MM.1S (cell line): ENCODE measurements at regions not wholly inside any gene's neighbourhood (a gene's known extent, or its start where the extent isn't known, plus 50 kb on each side); places are given as distances from the start of the nearest gene placed in this dataset.
"Not testable (repeated sequence)": the region's sequence is repeated elsewhere in the genome, so short reads cannot be mapped to it uniquely, and the experiment has no call there.

Source experiments
- DNase-seq: peaks from one replicate; pipeline ENCODE4 v3.0.0-alpha.2; 2015
- H2AFZ ChIP-seq: fragments of 300-600 bp; sonication (generic); 2 replicates; pipeline ENCODE4 v1.6.0; 2016; ENCODE audit warnings: antibody characterized with exemption, low read length
- H3F3A ChIP-seq: fragments of 300-600 bp; sonication (generic); 2 replicates; pipeline ENCODE4 v1.6.1; 2016; ENCODE audit warnings: mild to moderate bottlenecking, antibody characterized with exemption, low read length, moderate library complexity, mixed read lengths; ENCODE audit not compliant: insufficient read depth
- H3K27ac ChIP-seq: fragments of 300-600 bp; sonication (generic); 2 replicates; pipeline ENCODE4 v1.5.1; 2016; ENCODE audit warnings: mild to moderate bottlenecking, low read length
- H3K27me3 ChIP-seq: fragments of 300-600 bp; sonication (generic); replicated peaks from 2 replicates; pipeline ENCODE4 v1.6.0; 2016; ENCODE audit warnings: low read length; ENCODE audit not compliant: insufficient read depth
- H3K36me3 ChIP-seq: fragments of 300-600 bp; sonication (generic); replicated peaks from 2 replicates; pipeline ENCODE4 v1.6.1; 2016; ENCODE audit warnings: mild to moderate bottlenecking, low read length, mixed read lengths; ENCODE audit not compliant: insufficient read depth
- H3K4me1 ChIP-seq: fragments of 300-600 bp; sonication (generic); 2 replicates; pipeline ENCODE4 v1.6.1; 2016; ENCODE audit warnings: low read length, mixed read lengths
- H3K4me2 ChIP-seq: fragments of 300-600 bp; sonication (generic); 2 replicates; pipeline ENCODE4 v1.6.0; 2016; ENCODE audit warnings: low read depth, low read length
- H3K4me3 ChIP-seq: fragments of 300-600 bp; sonication (generic); 2 replicates; pipeline ENCODE4 v1.5.1; 2016; ENCODE audit warnings: low read length, mixed read lengths
- H3K79me2 ChIP-seq: fragments of 300-600 bp; sonication (generic); 2 replicates; pipeline ENCODE4 v1.6.1; 2016; ENCODE audit warnings: mixed run types, low read length, mixed read lengths
- H3K9ac ChIP-seq: fragments of 300-600 bp; sonication (generic); 2 replicates; pipeline ENCODE4 v1.6.1; 2016; ENCODE audit warnings: low read length, mixed read lengths
- H3K9me2 ChIP-seq: fragments of 300-600 bp; sonication (generic); replicated peaks from 2 replicates; pipeline ENCODE4 v1.6.1; 2016; ENCODE audit warnings: mild to moderate bottlenecking, low read length, mixed read lengths; ENCODE audit not compliant: insufficient read depth
- H3K9me3 ChIP-seq: fragments of 300-600 bp; sonication (generic); replicated peaks from 2 replicates; pipeline ENCODE4 v1.6.1; 2016; ENCODE audit warnings: mild to moderate bottlenecking, low read length, mixed read lengths; ENCODE audit not compliant: insufficient read depth
- H4K20me1 ChIP-seq: fragments of 300-600 bp; sonication (generic); 2 replicates; pipeline ENCODE4 v1.6.1; 2016; ENCODE audit warnings: mild to moderate bottlenecking, low read length, moderate library complexity, mixed read lengths; ENCODE audit not compliant: insufficient read depth
- EZH2 ChIP-seq: fragments of 300-600 bp; sonication (generic); optimal IDR thresholded peaks from 2 replicates; pipeline ENCODE3; 2017; ENCODE audit warnings: low read depth, mild to moderate bottlenecking, antibody characterized with exemption, low read length, mixed read lengths
- EZH2phosphoT487 ChIP-seq: fragments of 300-600 bp; sonication (generic); IDR thresholded peaks from 2 replicates; pipeline ENCODE4 v1.6.1; 2018; ENCODE audit warnings: antibody characterized with exemption, low read length
- TF ChIP-seq, protein P1 (sequence below): fragments of 300-600 bp; sonication (generic); IDR thresholded peaks from 2 replicates; pipeline ENCODE4 v1.5.1; 2016; ENCODE audit warnings: antibody characterized with exemption, low read length, mixed read lengths

- no peak for TF ChIP-seq EZH2
- TF ChIP-seq, protein P1, sequence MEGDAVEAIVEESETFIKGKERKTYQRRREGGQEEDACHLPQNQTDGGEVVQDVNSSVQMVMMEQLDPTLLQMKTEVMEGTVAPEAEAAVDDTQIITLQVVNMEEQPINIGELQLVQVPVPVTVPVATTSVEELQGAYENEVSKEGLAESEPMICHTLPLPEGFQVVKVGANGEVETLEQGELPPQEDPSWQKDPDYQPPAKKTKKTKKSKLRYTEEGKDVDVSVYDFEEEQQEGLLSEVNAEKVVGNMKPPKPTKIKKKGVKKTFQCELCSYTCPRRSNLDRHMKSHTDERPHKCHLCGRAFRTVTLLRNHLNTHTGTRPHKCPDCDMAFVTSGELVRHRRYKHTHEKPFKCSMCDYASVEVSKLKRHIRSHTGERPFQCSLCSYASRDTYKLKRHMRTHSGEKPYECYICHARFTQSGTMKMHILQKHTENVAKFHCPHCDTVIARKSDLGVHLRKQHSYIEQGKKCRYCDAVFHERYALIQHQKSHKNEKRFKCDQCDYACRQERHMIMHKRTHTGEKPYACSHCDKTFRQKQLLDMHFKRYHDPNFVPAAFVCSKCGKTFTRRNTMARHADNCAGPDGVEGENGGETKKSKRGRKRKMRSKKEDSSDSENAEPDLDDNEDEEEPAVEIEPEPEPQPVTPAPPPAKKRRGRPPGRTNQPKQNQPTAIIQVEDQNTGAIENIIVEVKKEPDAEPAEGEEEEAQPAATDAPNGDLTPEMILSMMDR: no peak
- TF ChIP-seq EZH2phosphoT487: no peak
- Histone ChIP-seq H3K36me3 (no peaks in the 10 kb centered on the region), H4K20me1 (no peaks in the 10 kb centered on the region), H3K9me3 (no peaks in the 10 kb centered on the region; the same call in 1 of the 2 replicates), H3K4me1 (no peaks in the 10 kb centered on the region), H3K9ac (no peak overlapping the region), H3K4me3 (no peak overlapping the region), H3K4me2 (no peak overlapping the region), H3F3A (no peaks in the 10 kb centered on the region), H3K79me2 (no peaks in the 10 kb centered on the region), H3K27me3 (no peaks in the 10 kb centered on the region; the same call in 1 of the 2 replicates), H3K9me2 (no peaks in the 10 kb centered on the region), H2AFZ (no peak overlapping the region), H3K27ac (no peak overlapping the region)
- no peak for DNase-seq
Measured at GRCh38 chr10:125591886-125592285, 91.1 kb downstream of the TEX36 start.

DNA sequence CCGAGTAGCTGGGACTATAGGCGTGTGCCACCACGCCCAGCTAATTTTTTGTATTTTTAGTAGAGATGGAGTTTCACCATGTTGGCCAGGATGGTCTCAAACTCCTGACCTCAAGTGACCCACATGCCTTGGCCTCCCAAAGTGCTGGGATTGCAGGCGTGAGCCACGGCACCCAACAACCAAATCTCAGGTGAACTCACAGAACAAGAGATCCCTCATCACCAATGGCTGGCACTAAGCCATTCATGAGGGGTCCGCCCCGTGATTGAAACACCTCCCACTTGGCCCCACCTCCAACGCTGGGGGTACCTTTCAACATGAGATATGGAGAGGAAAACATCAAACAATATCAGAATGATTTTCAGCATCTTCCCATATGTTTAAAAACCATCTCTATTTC, 94.2 kb downstream of the TEX36 start:
- H3K27ac ChIP-seq, H3K79me2 ChIP-seq, H4K20me1 ChIP-seq, H3K4me2 ChIP-seq, H3K36me3 ChIP-seq, H3K27me3 ChIP-seq, H3K4me3 ChIP-seq, DNase-seq, H3F3A ChIP-seq, H3K4me1 ChIP-seq, H3K9me2 ChIP-seq, H3K9ac ChIP-seq, H2AFZ ChIP-seq, H3K9me3 ChIP-seq: not testable (repeated sequence)

DNA sequence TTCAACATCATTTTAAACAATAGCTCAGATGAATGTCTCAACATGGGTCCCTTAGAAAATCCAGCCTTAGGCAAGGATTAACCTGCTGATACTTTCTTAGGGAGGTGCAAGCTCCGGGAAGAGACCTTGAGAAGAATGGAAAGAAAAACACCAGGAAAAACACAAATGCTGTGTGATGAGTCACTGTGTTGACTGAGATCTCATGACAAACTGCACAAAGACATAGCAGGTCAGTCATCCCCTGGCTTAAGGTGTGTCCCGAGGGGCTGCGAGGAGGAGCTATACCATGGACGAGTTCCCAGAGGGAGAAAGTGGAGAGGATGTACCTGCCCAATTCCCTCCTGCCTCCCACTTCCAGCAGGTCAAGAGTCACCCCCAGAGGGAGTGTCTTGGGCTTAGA, 98.0 kb downstream of the TEX36 start:
- H3K9me3 ChIP-seq: no peaks in the 10 kb centered on the region
- no peaks in the 10 kb centered on the region for H3K9me2 ChIP-seq
- DNase-seq: no peak

DNA sequence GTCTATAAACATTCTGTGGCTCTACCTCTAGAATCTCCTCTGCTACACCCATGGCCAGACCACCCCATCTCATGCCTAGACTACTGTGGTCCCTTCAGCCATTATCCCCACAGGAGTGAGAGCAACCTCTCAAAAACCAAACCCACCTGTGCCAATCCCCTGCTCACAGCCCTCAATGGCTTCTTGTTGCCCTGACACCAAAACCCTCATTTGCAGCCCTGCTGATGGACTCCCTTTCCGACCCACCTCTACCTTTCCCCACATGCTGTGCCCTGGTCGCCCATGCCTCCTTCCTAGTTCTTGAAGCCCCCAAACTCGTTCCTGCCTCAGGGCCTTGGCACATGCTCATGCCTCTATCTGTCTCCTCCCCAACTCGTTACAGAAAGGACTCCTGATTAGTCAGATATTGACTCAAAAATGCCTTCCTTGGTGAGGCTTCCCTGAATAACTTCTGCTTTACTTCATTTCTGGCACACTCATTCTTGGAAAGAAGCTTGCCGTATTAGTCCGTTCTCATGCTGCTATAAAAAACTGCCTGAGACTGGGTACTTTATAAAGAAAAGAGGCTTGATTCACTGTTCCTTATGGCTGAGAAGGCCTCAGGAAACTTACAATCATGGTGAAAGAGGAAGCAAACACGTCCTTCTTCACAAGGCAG, 104.2 kb downstream of the TEX36 start:
- H3K36me3 ChIP-seq: no peaks in the 10 kb centered on the region
- TF ChIP-seq, protein P1: no peak
- TF ChIP-seq EZH2phosphoT487 (no peak), EZH2 (no peak)

More for the DNA sequence above, 98.0 kb downstream of the TEX36 start:
- H3K36me3 ChIP-seq: no peaks in the 10 kb centered on the region
- peaks cover 5% of the 10 kb centered on the region; the same call in 1 of the 2 replicates for H3K27me3 ChIP-seq
- no peak overlapping the region for H3K9ac ChIP-seq
- H3K4me2 ChIP-seq: no peak overlapping the region
- TF ChIP-seq EZH2 (no peak), EZH2phosphoT487 (no peak)
- TF ChIP-seq, protein P1: no peak
- no peaks in the 10 kb centered on the region for H3K79me2 ChIP-seq
- no peak overlapping the region for H2AFZ ChIP-seq
- no peak overlapping the region for H3K27ac ChIP-seq
- H3K4me3 ChIP-seq: no peak overlapping the region
- H4K20me1 ChIP-seq: no peaks in the 10 kb centered on the region
- H3F3A ChIP-seq: no peaks in the 10 kb centered on the region
- H3K4me1 ChIP-seq: no peaks in the 10 kb centered on the region

More for the DNA sequence above, 104.2 kb downstream of the TEX36 start:
- Histone ChIP-seq H2AFZ (no peak overlapping the region), H3K4me1 (no peaks in the 10 kb centered on the region), H3K9ac (no peak overlapping the region), H3K9me3 (no peaks in the 10 kb centered on the region), H3K27me3 (peaks cover 5% of the 10 kb centered on the region; the same call in 1 of the 2 replicates), H3K9me2 (no peaks in the 10 kb centered on the region), H3K27ac (no peak overlapping the region), H4K20me1 (no peaks in the 10 kb centered on the region), H3K4me2 (no peak overlapping the region), H3K79me2 (no peaks in the 10 kb centered on the region), H3K4me3 (no peak overlapping the region), H3F3A (no peaks in the 10 kb centered on the region)
- no peak for DNase-seq
